Stromal cell of bone marrow (primary cell): ENCODE measurements at regions not wholly inside any gene's neighbourhood (a gene's known extent, or its start where the extent isn't known, plus 50 kb on each side); places are given as distances from the start of the nearest gene placed in this dataset.

ENCODE experiments used
- DNase-seq: peaks from one replicate; pipeline ENCODE4 v3.0.0-alpha.2; 2012; ENCODE audit warnings: low read depth

GRCh38 chr4:38230121-38230801, 270.1 kb downstream of the PTTG2 start:
- DNase-seq: no peak

GRCh38 chr4:38230821-38231563, 270.8 kb downstream of the PTTG2 start:
- no peak for DNase-seq

DNA sequence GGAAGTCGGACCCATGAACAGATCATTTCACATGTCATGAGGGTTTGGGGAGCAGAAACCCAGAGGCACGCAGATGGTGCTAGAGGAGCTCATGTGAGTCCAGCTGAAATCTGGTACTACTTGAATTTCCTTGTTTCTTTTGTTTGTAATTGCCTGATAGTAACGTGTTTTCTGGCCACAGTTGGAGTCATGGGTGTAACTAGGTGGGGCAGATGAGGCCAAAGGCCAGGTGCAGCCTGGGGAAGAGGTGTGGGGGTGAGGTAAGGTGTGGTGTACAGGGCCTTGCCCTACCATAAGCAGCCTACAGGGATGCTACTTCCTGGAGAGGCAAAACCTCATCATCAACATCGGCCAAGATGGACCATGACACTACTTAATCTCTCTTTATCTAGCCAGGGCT, 271.4 kb downstream of the PTTG2 start:
- no peak for DNase-seq

DNA sequence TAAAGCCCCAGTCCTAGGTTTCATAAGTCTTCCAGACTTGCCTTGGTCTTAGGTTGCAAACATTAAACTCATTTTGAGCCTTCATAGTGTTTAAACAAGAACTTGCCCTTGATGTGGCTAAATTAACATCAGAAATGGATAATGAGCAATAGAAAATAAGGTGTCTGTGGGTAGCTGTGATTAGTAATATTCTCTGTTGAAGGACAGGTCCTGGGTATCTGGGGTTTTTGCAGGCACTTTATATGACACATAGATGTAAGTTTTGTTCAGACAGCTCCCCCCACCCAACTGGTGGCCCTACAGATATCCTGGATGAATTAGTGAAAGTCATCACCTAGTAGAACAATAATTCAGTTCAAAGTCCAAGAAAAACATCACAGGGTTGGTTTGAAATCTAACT, 272.5 kb downstream of the PTTG2 start:
- DNase-seq: no peak

DNA sequence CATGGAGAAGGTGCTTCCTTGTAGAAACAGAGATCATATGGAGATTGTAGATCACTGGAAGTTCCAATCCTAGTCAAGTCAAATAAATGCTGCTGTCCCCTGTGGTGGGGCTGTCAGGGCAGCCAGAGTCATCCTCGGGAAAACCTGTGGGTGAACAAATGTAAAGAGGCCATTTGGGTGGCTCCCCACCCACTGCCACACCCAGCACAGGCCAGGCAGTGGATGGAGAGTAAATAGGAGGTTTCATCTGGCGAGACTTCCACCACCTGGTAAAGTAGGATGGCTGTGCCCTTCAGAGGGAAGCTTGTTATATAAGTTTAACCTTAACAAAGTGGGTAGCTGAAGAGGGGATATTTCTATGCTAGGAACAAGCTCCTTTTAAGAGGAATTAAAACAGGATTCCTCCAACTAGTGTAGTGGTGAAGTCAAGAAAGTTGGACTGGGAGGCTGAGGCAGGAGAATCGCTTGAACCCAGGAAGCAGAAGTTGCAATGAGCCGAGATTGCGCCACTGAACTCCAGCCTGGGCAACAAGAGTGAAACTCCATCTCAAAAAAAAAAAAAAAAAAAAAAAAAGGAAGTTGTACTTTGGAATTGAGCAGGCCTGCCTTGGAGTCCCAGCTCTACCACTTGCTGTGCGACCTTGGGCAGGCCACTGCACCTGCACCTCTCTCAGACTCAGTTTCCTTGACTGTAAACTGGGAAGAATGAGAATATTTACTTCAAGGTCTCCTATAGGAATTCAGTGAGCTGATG, 273.7 kb downstream of the PTTG2 start:
- no peak for DNase-seq

DNA sequence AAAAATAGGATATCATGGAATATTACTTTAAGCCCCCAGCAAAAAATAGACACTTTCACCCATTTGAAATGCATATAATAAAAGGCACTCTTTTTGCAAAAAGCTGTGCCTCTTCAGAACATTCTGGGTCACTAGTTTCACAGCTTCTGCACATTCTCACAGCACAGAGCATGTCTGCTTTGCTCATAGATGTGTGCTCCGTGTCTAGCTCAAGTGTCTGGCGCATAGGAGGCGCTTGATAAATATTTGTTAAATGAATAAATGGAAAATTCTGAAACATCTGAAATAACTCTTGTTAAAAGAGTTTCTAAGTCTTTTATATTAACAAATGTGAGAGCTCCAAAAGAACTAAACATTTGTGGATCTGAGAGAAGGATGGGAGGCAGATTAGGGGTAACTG, 275.2 kb downstream of the PTTG2 start:
- no peak for DNase-seq

DNA sequence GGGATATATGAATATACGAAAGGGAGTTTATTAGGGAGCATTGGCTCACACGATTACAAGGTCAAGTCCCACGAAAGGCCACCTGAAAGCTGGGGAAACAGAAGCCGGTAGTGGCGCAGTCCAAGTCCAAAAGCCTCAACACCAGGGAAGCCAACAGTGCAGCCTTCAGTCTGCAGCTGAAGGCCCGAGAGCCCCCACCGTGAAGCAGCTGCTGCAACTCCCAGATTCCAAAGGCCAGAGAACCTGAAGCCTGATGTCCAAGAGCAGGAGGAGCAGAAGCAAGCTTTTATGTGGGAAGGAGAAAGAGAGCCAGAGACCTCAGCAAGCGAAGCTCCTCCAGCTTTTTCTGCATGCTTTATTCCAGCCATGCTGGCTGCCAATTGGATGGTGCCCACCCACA, 275.8 kb downstream of the PTTG2 start:
- no peak for DNase-seq

GRCh38 chr4:38236503-38236902, 276.3 kb downstream of the PTTG2 start:
- no peak for DNase-seq

GRCh38 chr4:38237139-38237538, 276.9 kb downstream of the PTTG2 start:
- peak; percentile 22 for DNase-seq

GRCh38 chr4:38241541-38241940, 281.3 kb downstream of the PTTG2 start:
- DNase-seq: no peak

- no peak for DNase-seq
These were observed 281.9 kb downstream of the PTTG2 start for GRCh38 chr4:38242101-38242500.

DNA sequence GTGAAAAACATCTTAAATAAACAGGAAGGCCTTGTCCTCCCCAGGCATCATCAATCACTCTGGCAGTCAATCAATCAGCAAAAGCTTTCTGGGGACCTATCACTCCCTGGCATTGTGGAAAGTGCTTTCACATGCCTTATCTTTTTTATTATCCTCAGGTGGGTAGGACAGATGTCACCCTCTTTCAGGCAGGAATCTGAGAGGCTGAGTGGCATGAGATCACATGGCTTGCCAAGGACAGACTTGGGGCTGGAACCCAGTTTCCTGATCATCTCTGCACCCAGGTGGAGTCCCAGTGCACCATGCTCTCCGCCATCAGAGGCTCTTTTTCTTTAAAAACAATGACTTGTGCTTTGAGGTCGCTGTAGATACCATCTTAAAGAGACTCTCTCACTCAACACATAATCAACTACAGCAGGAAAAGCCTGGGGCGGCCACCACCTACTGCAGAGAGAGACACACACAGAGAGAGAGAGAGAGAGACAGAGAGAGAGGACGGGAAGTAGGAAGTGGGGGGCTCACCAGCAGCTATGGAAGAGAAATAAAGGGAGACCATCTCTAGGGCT, 282.7 kb downstream of the PTTG2 start:
- no peak for DNase-seq

- no peak for DNase-seq
These were observed 283.3 kb downstream of the PTTG2 start for GRCh38 chr4:38243388-38244053.

DNA sequence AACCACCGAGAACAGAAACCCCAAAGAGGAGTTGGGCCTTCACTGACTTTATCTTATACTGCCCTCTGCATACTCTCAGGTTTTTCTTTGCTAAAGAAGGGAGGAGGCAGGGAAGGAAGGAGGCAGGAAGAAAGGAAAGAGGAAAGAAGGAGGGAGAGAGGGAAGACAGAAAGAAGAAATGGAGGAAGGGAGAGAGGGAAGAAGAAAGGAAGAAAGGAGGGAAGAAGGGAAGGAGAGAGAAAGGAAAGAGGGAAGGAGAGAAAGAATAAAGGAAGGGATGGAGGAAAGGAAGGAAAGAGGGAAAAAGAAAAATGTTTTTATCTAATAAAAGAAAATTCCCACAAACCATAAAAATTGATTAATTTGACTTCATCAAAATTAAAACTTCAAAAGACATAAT, 294.6 kb downstream of the PTTG2 start:
- no peak for DNase-seq

DNA sequence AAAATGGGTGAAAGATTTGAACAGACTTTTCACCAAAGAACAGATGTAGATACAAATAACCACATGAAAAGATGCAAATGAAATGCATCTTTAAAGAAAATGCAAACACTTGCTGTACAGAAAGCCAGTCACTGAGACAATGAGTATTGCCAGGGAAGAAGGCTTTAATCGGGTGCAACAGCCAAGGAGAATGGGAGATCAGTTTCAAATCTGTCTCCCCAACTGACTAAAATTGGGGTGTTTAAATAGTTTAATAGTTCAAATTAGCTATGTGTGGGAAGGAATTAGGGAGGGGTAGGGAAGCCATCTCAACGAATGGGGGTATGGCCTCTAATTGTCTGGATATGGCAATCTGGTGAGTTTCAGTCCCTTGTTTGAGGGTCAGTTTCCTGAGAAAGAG, 295.4 kb downstream of the PTTG2 start:
- DNase-seq: no peak

GRCh38 chr4:38266616-38267015, 306.4 kb downstream of the PTTG2 start:
- DNase-seq: peak; percentile 49

DNA sequence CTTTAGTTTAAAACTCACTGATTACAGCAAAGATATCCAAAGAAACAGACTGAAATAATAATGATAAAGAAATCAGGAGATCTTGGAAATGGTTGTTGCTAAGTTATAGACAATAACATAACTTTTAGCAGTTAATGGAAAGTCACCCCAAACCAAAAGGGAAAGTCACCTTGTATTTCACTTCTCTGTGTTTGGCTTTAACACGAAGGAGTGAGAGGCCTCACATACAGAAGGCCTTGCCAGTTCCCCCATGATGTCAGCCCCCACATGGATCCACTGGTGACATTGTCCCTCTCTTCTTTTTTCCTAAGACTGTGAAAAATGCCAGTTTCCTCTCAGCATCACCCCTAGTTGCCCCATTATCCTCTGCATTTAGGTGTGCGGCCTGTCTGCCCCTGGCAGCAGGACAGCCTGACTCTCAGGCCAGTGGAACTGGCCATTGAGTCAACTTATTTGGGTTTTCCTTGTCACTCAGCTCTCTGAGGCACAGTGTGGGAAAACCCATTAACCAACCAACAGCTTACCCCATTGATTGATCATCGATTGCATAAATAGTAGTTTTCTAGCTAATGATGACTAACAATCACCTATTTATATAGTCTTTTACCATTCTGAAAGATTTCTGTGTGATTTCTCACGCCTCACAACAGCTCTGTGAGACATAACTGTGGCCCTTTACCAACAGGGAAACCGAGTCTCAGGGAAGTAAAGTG, 308.1 kb downstream of the PTTG2 start:
- no peak for DNase-seq

DNA sequence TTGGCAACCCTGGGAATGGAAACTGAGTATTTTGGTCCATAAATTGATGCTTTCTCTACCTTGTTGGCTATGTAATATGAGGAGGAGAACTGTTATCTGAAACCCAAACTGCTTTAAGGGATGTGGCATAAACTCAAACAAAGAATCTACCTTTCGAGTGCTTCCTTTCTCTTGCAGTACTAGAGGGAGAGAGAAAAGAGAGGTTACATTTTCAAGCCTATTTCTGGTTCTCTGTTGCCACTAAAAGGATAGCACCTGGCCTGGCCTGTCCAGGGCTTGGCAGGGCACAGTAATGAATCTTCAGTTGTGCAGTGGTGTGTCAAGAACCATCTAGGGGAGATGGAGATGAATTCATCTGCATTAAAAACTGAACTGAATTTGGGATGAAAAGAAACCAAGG, 308.6 kb downstream of the PTTG2 start:
- DNase-seq: no peak

GRCh38 chr4:38273407-38273806, 313.2 kb downstream of the PTTG2 start:
- no peak for DNase-seq

- no peak for DNase-seq
These were observed 315.3 kb downstream of the PTTG2 start for GRCh38 chr4:38275331-38276100.

- no peak for DNase-seq
These were observed 318.1 kb downstream of the PTTG2 start for GRCh38 chr4:38278255-38278654.
